Activated CD4-positive, alpha-beta memory T cell treated with anti-CD3 and anti-CD28 coated beads, Interleukin-2, amount 10 ng/mL, durations not matched to agents 7 days and 5 days (primary cell): ENCODE measurements at regions not wholly inside any gene's neighbourhood (a gene's known extent, or its start where the extent isn't known, plus 50 kb on each side); places are given as distances from the start of the nearest gene placed in this dataset.
"Not testable (repeated sequence)": the region's sequence is repeated elsewhere in the genome, so short reads cannot be mapped to it uniquely, and the experiment has no call there.

Experiments used
- CTCF ChIA-PET: fragments of 350-600 bp; sonication (Branson Sonifier 250); formaldehyde crosslinking; loops from one replicate; lab custom pipeline; 2021; ENCODE audit warnings: antibody characterized with exemption, inconsistent platforms; lab: Charles Lee
- POLR2A ChIA-PET: fragments of 350-600 bp; sonication (Branson Sonifier 250); formaldehyde crosslinking; loops from one replicate; lab custom pipeline; 2021; ENCODE audit warnings: antibody characterized with exemption; lab: Charles Lee
- DNase-seq: peaks from one replicate; pipeline ENCODE4 v3.0.0-alpha.2; 2020
- H3K27ac Mint-ChIP-seq: one replicate; pipeline ENCODE4 v1.8.0; 2021; ENCODE audit warnings: mild to moderate bottlenecking, mixed read lengths
- H3K27me3 Mint-ChIP-seq: one replicate; pipeline ENCODE4 v1.8.0; 2021; ENCODE audit warnings: mixed read lengths
- H3K36me3 Mint-ChIP-seq: one replicate; pipeline ENCODE4 v1.8.0; 2021; ENCODE audit warnings: low read depth, mixed read lengths
- H3K4me1 Mint-ChIP-seq: one replicate; pipeline ENCODE4 v1.8.0; 2021; ENCODE audit warnings: mixed read lengths
- H3K4me3 Mint-ChIP-seq: one replicate; pipeline ENCODE4 v1.8.0; 2021; ENCODE audit warnings: mild to moderate bottlenecking, mixed read lengths
- H3K9me3 Mint-ChIP-seq: one replicate; pipeline ENCODE4 v1.8.0; 2021; ENCODE audit warnings: mixed read lengths

DNA sequence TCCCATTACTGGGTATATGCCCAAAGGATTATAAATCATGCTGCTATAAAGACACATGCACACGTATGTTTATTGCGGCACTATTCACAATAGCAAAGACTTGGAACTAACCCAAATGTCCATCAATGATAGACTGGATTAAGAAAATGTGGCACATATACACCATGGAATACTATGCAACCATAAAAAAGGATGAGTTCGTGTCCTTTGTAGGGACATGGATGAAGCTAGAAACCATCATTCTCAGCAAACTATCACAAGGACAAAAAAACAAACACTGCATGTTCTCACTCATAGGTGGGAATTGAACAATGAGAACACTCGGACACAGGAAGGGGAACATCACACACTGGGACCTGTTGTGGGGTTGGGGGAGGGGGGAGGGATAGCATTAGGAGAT is 188.3 kb downstream of the SPTSSA start:
- H3K27ac Mint-ChIP-seq, H3K4me3 Mint-ChIP-seq, H3K9me3 Mint-ChIP-seq, H3K27me3 Mint-ChIP-seq, CTCF ChIA-PET, H3K36me3 Mint-ChIP-seq, POLR2A ChIA-PET, DNase-seq, H3K4me1 Mint-ChIP-seq: not testable (repeated sequence)

DNA sequence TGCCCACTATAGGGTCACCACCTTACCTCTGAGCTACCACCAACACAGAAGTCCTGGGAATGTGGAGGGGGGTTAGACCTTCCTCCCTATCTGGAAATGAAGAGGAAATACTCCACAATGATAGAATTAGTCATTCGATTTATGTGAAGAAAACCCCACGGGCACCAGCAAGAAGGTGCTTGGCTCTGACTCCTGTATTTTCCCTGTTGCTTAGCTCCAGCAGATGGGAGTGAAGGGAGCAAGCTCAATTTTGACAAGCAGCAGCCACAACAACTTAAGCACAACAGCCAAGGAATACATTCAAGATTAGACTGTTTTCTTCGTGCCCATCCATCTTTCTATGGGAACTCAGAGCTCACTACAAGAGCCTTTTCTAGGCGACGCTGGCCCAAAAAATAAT is 191.7 kb downstream of the SPTSSA start:
- POLR2A ChIA-PET = no interaction called here
- no peak overlapping the region for H3K4me3 Mint-ChIP-seq
- no peaks in the 10 kb centered on the region for H3K4me1 Mint-ChIP-seq
- no peak overlapping the region for H3K27ac Mint-ChIP-seq
- H3K36me3 Mint-ChIP-seq = no peaks in the 10 kb centered on the region
- H3K9me3 Mint-ChIP-seq = no peaks in the 10 kb centered on the region
- no peak for DNase-seq
- peaks cover 6% of the 10 kb centered on the region for H3K27me3 Mint-ChIP-seq
- CTCF ChIA-PET = no interaction called here

DNA sequence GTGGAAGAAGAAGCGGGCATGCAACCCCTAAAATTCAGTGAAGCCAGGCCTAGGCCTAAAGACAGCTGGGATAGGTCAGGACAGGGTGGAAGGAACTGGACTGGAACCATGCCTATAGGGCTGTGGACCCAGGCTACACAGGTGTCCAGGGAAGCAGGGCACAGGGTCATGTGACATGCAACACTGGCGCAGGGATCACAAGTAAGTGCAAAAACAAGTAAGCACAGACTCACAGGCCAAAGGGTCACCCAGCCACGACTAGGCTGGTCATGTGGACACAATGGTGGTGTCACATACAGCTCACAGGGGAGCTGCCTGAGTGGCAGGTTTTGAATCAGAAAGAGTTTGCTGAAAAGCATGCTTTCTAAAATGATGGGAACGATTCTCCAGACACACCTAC is 195.7 kb downstream of the SPTSSA start:
- ChIA-PET CTCF (no interaction called here), POLR2A (no interaction called here)
- Mint-ChIP-seq H3K4me3 (no peak overlapping the region), H3K9me3 (no peaks in the 10 kb centered on the region), H3K27me3 (peaks cover 16% of the 10 kb centered on the region), H3K36me3 (no peaks in the 10 kb centered on the region), H3K27ac (no peak overlapping the region), H3K4me1 (no peaks in the 10 kb centered on the region)
- DNase-seq = no peak

DNA sequence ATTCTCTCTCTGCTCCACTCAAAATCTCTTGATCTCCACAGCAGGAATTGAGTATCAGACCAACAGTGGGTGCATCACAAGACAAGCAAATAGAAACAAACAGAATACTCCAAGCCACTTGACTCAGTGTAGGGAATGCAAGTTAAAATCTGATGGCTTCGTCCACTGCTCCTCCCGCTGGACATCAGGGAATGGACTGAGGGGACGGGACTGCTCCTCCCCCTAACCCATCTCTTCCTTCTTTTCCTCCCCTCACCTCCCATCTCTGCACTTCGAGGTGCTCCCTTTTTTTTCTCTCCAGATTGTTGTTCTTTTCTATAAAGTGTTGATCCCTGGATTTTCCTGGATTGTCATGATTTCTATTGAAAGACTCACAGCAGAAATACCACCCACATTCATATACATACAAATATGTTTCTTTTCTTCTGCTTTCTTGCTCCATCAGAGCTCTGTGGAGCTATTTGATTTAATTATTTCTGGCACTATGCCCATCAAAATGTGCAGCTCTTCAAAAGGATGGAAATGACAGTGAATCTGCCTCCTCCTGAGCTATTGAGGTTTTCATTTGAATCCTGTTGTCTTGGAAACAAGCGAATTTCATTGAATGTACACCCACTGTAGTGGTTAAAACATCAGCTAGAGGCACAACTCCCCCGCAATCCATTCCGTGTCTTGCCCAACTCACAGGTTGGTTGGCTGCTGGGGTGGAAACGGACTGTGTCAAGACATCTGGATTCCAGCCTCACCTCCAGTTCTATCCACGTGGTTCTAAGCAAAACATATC is 199.7 kb downstream of the SPTSSA start:
- Mint-ChIP-seq H3K9me3 (no peaks in the 10 kb centered on the region), H3K27me3 (peaks cover 29% of the 10 kb centered on the region), H3K4me1 (no peaks in the 10 kb centered on the region), H3K36me3 (no peaks in the 10 kb centered on the region), H3K4me3 (no peak overlapping the region), H3K27ac (no peak overlapping the region)
- POLR2A ChIA-PET = no interaction called here
- CTCF ChIA-PET = no interaction called here
- DNase-seq = no peak

DNA sequence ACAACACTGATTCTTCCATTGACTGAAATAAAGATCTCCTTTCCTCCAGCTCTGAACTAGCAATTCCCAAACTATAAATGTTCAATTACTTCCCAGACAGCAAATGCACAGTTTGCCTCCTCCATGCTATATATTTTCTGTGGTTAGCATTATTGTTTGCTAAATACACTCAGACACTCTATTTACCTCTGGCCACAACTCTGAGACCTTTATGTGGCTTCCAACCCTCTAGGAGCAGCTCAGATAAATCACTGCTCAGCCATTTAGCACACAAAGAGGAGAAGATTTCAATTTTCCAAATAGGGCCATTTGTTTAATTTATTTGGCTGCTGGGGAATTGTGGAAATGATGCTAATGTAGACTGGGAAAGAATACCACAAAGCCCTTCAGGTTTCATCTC is 202.0 kb downstream of the SPTSSA start:
- no peak overlapping the region for H3K4me3 Mint-ChIP-seq
- POLR2A ChIA-PET = no interaction called here
- H3K9me3 Mint-ChIP-seq = no peaks in the 10 kb centered on the region
- CTCF ChIA-PET = no interaction called here
- H3K4me1 Mint-ChIP-seq = no peaks in the 10 kb centered on the region
- no peak for DNase-seq
- no peaks in the 10 kb centered on the region for H3K36me3 Mint-ChIP-seq
- H3K27me3 Mint-ChIP-seq = peaks cover 30% of the 10 kb centered on the region
- H3K27ac Mint-ChIP-seq = no peak overlapping the region

DNA sequence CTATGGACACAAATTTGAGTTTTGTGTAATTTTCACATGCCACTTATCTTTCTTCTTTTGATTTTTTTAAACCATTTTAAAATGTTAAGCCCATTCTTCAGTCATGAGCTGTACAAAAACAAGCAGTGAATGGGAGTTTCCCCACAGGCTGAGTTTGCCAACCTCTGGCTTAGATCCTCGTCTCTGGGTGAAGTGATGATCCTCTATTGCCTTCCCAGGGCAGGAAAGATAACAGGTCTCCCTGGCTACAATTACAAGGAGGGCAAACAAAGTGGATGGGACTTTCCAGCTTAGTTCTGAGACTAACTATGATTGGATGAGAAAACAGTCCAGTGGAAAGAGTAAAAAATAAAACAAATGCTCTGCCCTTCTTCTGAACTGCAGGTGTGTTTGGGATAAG is 203.7 kb downstream of the SPTSSA start:
- ChIA-PET CTCF (no interaction called here), POLR2A (no interaction called here)
- peaks cover 30% of the 10 kb centered on the region for H3K27me3 Mint-ChIP-seq
- no peak overlapping the region for H3K27ac Mint-ChIP-seq
- no peak overlapping the region for H3K4me3 Mint-ChIP-seq
- H3K4me1 Mint-ChIP-seq = no peaks in the 10 kb centered on the region
- DNase-seq = no peak
- H3K36me3 Mint-ChIP-seq = no peaks in the 10 kb centered on the region
- no peaks in the 10 kb centered on the region for H3K9me3 Mint-ChIP-seq

DNA sequence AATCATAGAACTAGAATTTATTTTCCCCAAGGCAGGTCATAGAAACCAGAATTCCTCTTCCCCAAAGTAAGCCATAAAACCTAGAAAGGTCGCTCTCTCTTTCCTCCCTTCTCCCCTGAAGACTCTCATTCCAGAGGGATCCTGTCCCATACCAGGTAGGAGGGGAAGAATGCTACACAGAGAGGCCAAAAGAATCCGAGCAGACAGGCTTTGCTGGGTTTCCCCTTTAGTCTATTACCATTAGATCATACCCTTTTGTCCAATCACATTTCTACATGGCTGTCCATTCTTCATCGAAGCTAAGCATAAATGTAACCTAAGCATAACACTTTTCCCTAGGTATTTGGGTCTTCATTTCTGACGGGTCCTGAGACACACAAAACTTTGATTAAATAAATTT is 204.5 kb downstream of the SPTSSA start:
- H3K9me3 Mint-ChIP-seq = no peaks in the 10 kb centered on the region
- CTCF ChIA-PET = no interaction called here
- no peak overlapping the region for H3K27ac Mint-ChIP-seq
- H3K27me3 Mint-ChIP-seq = peaks cover 25% of the 10 kb centered on the region
- no peaks in the 10 kb centered on the region for H3K4me1 Mint-ChIP-seq
- POLR2A ChIA-PET = no interaction called here
- no peak for DNase-seq
- H3K4me3 Mint-ChIP-seq = no peak overlapping the region
- no peaks in the 10 kb centered on the region for H3K36me3 Mint-ChIP-seq

DNA sequence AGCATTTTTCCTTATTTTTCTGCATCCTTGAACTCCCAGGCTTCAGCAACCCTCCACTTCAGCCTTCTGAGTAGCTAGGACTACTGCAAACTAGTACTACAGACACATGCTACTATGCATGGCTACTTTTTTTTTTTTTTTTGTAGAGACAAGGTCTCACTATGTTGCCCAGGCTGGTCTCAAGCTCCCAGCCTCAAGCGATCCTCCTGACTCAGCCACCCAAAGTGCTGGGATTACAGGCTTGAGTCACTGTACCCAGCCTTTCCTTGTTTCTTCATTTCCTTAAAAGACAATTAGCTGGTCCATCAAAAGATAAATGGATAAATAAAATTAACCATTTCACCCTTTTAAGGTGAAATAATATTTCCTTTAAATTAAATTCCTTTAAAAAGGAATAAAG is 205.8 kb downstream of the SPTSSA start:
- no peaks in the 10 kb centered on the region for H3K4me1 Mint-ChIP-seq
- POLR2A ChIA-PET = no interaction called here
- DNase-seq = no peak
- H3K36me3 Mint-ChIP-seq = no peaks in the 10 kb centered on the region
- no peak overlapping the region for H3K27ac Mint-ChIP-seq
- no peak overlapping the region for H3K4me3 Mint-ChIP-seq
- CTCF ChIA-PET = no interaction called here
- no peaks in the 10 kb centered on the region for H3K9me3 Mint-ChIP-seq
- peaks cover 18% of the 10 kb centered on the region for H3K27me3 Mint-ChIP-seq

DNA sequence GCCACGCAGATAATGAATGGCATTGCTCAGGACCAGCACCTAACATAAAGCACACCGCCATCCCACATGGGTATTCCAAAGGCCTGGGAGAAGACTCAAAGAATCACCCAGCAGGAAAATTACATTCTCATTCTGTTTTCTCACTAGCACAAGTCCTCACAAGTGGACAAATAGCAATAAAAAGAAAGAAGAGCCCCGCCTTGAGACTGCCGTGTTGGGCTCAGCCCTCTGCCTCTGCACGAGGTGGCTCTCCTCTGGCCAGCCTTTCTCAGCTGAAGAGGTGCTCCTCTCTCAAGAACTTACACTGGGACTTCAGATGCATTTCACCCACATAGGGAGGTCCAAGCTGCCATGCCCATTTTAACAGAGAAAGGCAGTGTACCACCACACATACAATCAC is 207.5 kb downstream of the SPTSSA start:
- Mint-ChIP-seq H3K4me3 (no peak overlapping the region), H3K27ac (no peak overlapping the region), H3K9me3 (no peaks in the 10 kb centered on the region), H3K36me3 (no peaks in the 10 kb centered on the region), H3K4me1 (no peaks in the 10 kb centered on the region), H3K27me3 (peaks cover 12% of the 10 kb centered on the region)
- ChIA-PET POLR2A (no interaction called here), CTCF (no interaction called here)
- DNase-seq = no peak

DNA sequence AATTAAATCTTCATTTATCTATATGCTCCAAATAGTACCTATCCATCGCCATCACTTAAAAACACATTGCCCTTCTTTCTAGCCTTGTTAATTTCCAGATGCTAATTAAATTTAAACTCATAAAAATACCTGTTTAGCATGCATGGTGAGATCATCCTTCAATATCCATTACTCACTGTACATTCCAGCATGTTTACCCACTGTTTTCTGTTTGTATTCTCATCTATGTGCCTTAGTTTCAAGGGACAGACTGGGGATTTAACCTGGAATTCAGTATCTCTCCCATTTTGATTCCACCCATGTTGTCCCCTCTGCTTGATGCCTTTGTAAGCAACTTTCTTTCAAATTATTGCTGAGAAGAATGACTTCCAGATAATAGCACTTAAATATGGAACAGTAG is 208.0 kb downstream of the SPTSSA start:
- POLR2A ChIA-PET = no interaction called here
- Mint-ChIP-seq H3K36me3 (no peaks in the 10 kb centered on the region), H3K9me3 (no peaks in the 10 kb centered on the region), H3K4me1 (no peaks in the 10 kb centered on the region), H3K27ac (no peak overlapping the region), H3K27me3 (peaks cover 12% of the 10 kb centered on the region), H3K4me3 (no peak overlapping the region)
- CTCF ChIA-PET = interaction anchor here (1.2 kb wide), 1 partner anchor 25 kb away, joined by 3 read pairs; no protein-coding TSS in a partner anchor
- no peak for DNase-seq

DNA sequence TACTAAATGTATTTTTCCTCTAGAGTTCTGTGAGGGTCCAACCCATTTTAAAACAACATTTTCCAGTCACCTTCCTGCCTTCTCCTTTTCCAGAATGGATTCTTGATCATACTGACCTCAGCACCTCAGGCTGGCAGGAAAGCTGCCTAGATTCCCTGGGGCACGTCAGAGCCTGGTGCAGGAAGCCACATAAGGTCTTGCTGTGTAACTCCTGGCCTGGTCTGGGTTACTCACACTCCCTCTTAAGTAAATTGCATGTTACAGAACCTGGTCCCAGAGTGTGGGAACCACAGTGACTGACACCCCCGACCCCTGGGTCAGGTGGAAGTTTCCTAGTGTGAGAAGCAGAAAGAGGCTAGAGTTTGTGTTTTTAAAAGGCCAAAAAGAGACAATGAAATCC is 209.8 kb downstream of the SPTSSA start:
- H3K4me1 Mint-ChIP-seq = no peaks in the 10 kb centered on the region
- no peaks in the 10 kb centered on the region for H3K9me3 Mint-ChIP-seq
- no peak overlapping the region for H3K27ac Mint-ChIP-seq
- no peak overlapping the region for H3K4me3 Mint-ChIP-seq
- no peaks in the 10 kb centered on the region for H3K36me3 Mint-ChIP-seq
- no peak for DNase-seq
- H3K27me3 Mint-ChIP-seq = peaks cover 4% of the 10 kb centered on the region
- CTCF ChIA-PET = no interaction called here
- POLR2A ChIA-PET = no interaction called here

DNA sequence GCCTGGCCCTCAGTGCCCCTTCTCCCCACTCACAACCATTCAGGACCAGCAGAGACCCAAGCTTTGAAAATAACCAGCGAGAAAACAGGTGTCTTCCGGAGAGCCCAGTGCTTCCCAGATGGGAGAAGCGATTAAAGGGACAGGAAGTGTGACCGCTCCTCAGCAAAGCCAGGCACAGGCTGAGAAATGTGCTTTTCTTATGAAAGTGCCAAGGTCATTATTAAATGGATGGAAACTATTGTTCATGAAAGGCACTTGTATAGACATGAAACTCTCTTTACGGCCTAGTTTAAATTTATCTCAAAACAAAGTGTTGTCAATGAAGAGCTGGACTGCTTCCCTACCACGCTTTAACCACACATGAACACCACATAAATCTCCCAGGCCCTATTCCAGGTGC is 210.4 kb downstream of the SPTSSA start:
- H3K9me3 Mint-ChIP-seq = no peaks in the 10 kb centered on the region
- no peaks in the 10 kb centered on the region for H3K4me1 Mint-ChIP-seq
- H3K27me3 Mint-ChIP-seq = peaks cover 4% of the 10 kb centered on the region
- DNase-seq = no peak
- no peak overlapping the region for H3K4me3 Mint-ChIP-seq
- H3K27ac Mint-ChIP-seq = no peak overlapping the region
- POLR2A ChIA-PET = no interaction called here
- H3K36me3 Mint-ChIP-seq = no peaks in the 10 kb centered on the region
- CTCF ChIA-PET = no interaction called here

DNA sequence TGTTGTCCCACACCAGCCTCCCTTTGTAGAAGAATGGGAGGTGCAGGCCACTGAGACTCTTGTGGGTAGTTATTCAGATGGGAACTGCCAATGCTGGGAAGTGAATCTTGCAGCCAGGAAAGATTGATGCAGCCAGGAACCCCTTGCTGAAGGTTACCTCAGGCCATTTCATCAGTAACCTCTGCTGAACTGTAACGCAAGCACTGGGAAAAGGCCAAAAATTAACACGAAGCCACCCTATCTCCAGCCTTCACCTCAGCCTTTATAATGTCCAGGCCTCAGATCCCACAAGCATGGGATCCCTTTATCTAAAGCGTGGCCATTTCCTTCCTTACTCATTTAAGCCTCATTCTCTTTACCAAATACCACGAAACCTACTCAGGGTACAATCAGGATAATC is 211.1 kb downstream of the SPTSSA start:
- Mint-ChIP-seq H3K27ac (no peak overlapping the region), H3K36me3 (no peaks in the 10 kb centered on the region), H3K4me3 (no peak overlapping the region), H3K9me3 (no peaks in the 10 kb centered on the region), H3K27me3 (peaks cover 4% of the 10 kb centered on the region), H3K4me1 (no peaks in the 10 kb centered on the region)
- DNase-seq = no peak
- POLR2A ChIA-PET = no interaction called here
- CTCF ChIA-PET = no interaction called here

DNA sequence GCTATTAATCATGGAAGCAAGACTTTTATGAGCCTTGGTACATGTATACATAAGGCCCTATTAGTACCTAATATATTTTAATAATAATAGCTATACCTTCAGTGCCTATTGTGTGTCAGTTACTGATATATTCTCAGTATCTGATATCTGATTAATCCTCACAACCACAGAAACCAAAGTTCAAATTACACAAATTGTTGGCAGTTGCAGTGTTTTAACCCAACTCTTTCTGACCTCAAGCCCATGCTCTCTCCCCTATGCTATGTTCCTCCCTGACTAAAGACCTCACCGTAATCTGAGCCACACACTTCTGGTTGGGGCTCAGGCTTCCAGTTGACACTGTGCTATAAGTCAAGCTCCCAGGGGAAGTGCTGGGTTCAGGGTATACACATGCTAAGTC is 214.4 kb downstream of the SPTSSA start:
- DNase-seq = no peak
- ChIA-PET POLR2A (no interaction called here), CTCF (interaction anchor here (0.8 to 1.3 kb wide), 2 partner anchors 78 to 411 kb away, joined by 3 read pairs; no protein-coding TSS in a partner anchor)
- no peak overlapping the region for H3K27ac Mint-ChIP-seq
- H3K9me3 Mint-ChIP-seq = no peaks in the 10 kb centered on the region
- H3K27me3 Mint-ChIP-seq = peaks cover 14% of the 10 kb centered on the region
- H3K36me3 Mint-ChIP-seq = no peaks in the 10 kb centered on the region
- no peaks in the 10 kb centered on the region for H3K4me1 Mint-ChIP-seq
- no peak overlapping the region for H3K4me3 Mint-ChIP-seq
